NCI-H146 treated with DMSO at 0.1 percent for 48 hours (cell line): ENCODE measurements at regions not wholly inside any gene's neighbourhood (a gene's known extent, or its start where the extent isn't known, plus 50 kb on each side); places are given as distances from the start of the nearest gene placed in this dataset.
A peak's percentile ranks its signal among the peaks of the same experiment; 100 is the strongest.

ENCODE experiments used
- DNase-seq: peaks from one replicate; lab custom pipeline; 2025; ENCODE audit not compliant: unreplicated experiment; lab: John Stamatoyannopoulos, UW

DNA sequence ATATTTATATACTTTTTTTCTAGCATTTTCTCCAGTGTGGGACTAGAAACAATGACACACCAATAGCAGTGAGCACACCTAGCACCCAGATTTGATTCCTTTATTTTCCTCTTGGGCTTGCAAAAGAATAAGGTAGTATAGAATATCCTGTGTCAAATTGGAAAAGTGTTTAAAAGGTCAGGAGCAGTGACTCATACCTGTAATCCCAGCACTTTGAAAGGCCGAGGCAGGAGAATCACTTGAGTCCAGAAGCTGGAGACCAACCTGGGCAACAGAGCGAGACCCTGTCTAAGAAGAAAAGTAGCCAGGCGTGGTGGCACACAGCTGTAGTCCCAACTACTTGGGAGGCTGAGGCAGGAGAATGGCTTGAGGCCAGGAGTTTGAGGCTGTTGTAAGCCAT is 53.8 kb upstream of the SGPP1 start:
- no peak for DNase-seq

DNA sequence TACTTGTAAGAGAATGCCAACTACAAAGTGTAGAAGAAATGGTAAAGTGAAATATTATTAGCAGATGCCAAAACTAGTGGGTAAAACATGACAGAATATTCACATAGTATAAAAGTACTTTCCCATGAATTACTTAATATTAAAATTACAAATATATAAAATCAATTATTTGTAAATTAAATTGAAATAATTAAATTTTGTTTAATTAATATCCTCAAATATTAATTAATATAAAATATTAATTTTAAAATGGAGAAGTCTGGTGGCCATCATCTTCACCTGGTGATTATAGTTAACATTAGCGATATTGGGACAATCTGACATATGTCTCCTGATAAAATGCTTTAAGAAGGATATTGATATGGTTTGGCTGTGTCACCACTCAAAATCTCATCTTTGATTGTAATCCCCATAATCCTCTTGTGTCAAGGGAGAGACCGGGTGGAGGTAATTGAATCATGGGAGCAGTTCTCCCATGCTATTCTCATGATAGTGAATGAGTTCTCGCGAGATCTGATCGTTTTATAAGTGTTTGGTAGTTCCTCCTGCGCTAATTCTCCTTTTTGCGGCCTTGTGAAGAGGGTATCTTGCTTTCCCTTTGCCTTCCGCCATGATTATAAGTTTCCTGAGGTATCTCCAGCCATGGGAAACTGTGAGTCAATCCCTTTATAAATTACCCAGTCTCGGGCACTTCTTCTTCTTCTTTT is 55.0 kb upstream of the SGPP1 start:
- no peak for DNase-seq

DNA sequence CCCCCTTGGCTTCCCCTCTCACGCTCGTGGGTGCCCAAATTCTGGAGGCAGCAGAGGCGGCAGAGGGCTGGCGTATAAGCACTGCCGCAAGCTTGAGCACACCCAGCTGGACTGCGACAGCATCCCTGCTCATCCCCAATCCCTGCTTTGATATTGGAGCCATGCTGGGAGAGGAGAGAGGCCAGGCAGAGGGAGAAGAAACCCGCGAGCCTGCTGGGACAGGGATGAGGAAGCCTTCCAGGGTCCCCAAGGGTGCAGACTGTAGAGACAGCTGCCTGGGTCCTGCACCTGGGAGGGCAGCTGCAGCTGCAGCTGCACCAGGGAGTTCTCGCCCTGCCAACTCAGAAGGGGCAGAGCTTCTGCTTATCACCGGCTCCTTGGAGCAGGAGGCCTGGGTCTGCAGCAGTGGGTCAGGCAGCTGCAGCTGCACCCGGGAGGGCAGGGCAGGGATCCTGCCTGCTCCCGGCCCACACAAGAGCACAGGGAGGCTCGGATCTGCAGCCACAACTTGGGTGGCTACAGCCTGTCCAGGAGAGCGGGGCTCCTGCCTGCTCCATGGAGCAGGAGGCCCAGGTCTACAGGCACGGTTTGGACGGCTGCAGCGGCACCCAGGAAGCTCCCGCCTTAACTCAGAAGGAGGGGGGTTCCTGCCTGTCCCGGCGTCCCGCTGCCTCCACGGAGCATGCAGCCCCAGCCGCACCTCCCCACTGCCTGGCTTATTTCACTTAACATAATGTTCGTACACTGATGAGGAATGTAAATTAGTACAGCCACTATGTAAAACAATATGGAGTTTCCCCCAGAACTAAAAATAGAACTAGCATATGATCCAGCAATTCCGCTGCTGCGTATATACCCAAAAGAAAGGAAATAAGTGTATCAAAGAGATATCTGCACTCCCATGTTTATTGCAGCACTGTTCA is 60.4 kb upstream of the SGPP1 start:
- peak; percentile 45 for DNase-seq

DNA sequence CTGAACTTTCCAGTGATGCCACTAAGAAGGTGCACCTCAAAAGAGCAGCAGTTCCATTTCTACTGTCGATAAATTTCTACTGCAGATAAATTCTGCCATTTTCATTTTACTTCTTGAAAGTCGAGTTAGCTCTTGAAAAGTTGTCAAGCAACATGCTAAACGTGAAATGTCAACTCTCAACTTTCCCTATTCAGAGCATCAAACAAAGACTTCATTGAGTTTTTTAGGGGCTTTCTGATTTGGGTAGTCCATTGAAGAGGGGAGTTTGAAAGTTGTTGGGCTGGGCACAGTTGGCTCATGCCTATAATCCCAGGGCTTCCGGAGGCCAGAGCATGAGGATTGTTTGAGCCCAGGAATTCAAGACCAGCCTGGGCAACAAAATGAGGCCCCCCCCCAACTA is 59.4 kb upstream of the SYNE2 start:
- no peak for DNase-seq

DNA sequence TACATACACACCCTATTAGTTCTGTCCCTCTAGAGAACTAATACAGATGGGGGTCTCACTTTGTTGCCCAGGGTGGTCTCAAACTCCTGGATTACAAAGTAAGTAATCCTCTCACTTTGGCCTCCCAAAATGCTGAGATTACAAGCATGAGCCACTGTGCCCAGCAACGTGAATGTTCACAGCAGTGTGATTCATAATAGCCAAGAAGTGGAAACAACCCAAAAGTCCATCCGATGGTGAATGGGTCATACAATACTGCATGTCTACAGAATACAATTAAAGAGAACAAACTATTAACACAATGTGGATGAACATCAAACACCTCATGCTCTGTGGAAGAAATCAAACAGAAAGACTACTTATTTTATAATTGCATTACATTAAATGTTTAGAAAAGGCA is 57.3 kb upstream of the SYNE2 start:
- DNase-seq = no peak

DNA sequence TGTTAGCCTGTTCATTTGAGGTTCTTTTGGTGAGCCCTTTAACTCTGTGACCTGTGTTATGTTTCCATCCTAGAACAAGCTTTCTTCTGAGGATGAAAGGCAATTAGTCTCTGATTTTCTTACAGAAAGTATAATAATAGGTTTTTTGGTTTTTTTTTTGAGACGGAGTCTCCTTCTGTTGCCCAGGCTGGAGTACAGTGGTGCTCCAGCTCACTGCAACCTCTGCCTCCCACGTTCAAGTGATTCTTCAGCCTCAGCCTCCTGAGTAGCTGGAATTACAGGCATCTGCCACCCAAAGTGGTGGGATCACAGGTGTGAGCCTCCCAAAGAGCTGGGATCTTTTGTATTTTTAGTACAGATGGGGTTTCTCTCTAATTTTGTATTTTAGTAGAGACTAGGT is 52.7 kb upstream of the SYNE2 start:
- no peak for DNase-seq

DNA sequence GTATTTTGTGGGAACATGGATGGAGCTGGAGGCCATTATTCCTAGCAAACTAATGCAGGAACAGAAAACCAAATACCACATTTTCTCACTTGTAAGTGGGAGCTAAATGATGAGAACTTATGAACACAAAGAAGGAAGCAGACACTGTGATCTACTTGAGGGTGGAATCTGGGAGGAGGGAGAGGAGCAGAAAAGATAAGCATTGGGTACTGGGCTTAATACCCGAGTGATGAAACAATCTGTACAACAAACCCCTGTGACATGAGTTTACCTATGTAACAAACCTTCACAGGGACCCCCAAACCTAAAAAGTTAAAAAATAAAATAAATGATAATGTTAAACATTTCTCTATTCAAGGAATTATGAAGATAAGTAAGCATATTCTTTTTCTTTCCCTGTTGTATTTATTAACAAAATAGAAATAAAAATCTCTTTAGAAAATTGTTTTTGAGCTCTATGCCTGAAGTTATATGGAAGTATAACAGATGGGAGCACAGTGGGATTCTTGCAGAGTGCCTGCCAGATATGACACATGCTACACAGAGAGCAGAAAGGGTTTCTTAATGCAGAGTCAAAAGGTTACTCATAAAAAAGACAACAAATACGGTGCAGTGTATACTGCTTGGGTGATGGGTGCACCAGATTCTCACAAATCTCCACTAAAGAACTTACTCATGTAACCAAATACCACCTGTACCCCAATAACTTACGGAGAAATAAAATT is 52.0 kb upstream of the SYNE2 start:
- no peak for DNase-seq
